GM23338 (cell line): ENCODE measurements at regions not wholly inside any gene's neighbourhood (a gene's known extent, or its start where the extent isn't known, plus 50 kb on each side); places are given as distances from the start of the nearest gene placed in this dataset.

Experiments
- CREB1 ChIP-seq: fragments of 250-450 bp; sonication (Bioruptor Pico); IDR thresholded peaks from 2 replicates; pipeline ENCODE4 v1.5.0; 2020; ENCODE audit warnings: low read depth, mild to moderate bottlenecking, moderate library complexity
- EZH2 ChIP-seq: fragments of 200-600 bp; sonication (generic); IDR thresholded peaks from one replicate; pipeline ENCODE4 v1.8.0; 2017; ENCODE audit warnings: antibody characterized with exemption, mild to moderate bottlenecking, low read depth; ENCODE audit not compliant: unreplicated experiment
- EZH2phosphoT487 ChIP-seq: fragments of 200-600 bp; sonication (generic); IDR thresholded peaks from one replicate; pipeline ENCODE4 v1.8.1; 2018; ENCODE audit warnings: antibody characterized with exemption; ENCODE audit not compliant: unreplicated experiment
- NANOG ChIP-seq: IDR thresholded peaks from 2 replicates; pipeline ENCODE4 v1.6.1; 2016; ENCODE audit warnings: antibody characterized with exemption, borderline replicate concordance
- POLR2AphosphoS5 ChIP-seq: IDR thresholded peaks from 2 replicates; pipeline ENCODE4 v1.6.1; 2016; ENCODE audit warnings: antibody characterized with exemption, low read depth
- ZNF114 ChIP-seq: fragments of 250-450 bp; sonication (Bioruptor Pico); IDR thresholded peaks from 2 replicates; pipeline ENCODE4 v1.5.0; 2020; ENCODE audit warnings: mild to moderate bottlenecking, moderate library complexity
- ZNF331 ChIP-seq: fragments of 250-450 bp; sonication (Bioruptor Pico); IDR thresholded peaks from 2 replicates; pipeline ENCODE4 v1.5.0; 2020; ENCODE audit warnings: low read depth, mild to moderate bottlenecking, moderate library complexity
- TF ChIP-seq, protein P1 (sequence below), 2 experiments: fragments of 200-600 bp in 1 of 2; sonication (generic) in 1 of 2; conservative IDR thresholded peaks; 2 replicates each; pipeline versions ENCODE4 v1.5.1 to v1.6.1; 2016 to 2017; ENCODE audit warnings: antibody characterized with exemption in 2 of 2, low read depth in 2 of 2, mild to moderate bottlenecking in 2 of 2, moderate library complexity in 1 of 2
- TF ChIP-seq, protein P2 (sequence below): IDR thresholded peaks from one replicate; pipeline ENCODE4 v1.6.1; 2018; ENCODE audit warnings: antibody characterized with exemption; ENCODE audit not compliant: unreplicated experiment
- TF ChIP-seq, protein P3 (sequence below): fragments of 250-450 bp; sonication (Bioruptor Pico); IDR thresholded peaks from 2 replicates; pipeline ENCODE4 v1.5.0; 2020; ENCODE audit warnings: mild to moderate bottlenecking, moderate library complexity
- TF ChIP-seq, protein P4 (sequence below): IDR thresholded peaks from 2 replicates; pipeline ENCODE4 v1.6.1; 2016; ENCODE audit warnings: antibody characterized with exemption

DNA sequence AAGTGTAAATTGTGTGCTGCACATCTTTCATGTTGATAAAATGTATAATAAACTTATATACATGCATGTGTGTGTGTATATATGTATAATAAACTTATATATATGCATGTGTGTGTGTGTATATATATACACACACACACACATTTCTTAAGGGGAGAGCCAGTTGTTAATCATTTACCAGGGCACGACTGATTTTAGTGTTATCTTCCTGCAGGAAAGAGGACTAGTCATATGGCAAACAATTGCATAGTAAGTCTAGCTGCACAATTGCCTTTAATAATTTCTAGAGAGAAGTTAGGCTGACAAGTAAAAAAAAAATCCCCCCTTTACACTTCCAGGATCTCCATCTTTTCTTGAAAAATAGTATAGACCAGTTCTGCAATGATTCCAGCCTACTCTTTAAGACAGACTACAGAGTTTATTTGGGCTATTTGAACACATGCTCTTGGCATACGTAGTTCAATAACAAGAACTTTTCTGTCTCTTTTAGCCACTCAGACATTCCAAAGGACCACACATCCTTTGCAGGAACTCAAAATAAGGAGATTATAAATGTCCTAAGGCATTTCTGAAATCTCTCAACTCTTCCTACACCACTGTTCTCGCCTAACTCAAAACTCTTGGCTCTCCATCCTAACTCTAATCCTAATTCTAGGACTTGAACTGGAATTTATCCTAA, 163.6 kb upstream of the SETMAR start:
- TF ChIP-seq EZH2 (no peak), EZH2phosphoT487 (no peak), ZNF114 (no peak), POLR2AphosphoS5 (no peak), NANOG (no peak), CREB1 (CRISPR knock-in tag) (no peak), ZNF331 (CRISPR knock-in tag) (no peak)
- TF ChIP-seq, protein P1, sequence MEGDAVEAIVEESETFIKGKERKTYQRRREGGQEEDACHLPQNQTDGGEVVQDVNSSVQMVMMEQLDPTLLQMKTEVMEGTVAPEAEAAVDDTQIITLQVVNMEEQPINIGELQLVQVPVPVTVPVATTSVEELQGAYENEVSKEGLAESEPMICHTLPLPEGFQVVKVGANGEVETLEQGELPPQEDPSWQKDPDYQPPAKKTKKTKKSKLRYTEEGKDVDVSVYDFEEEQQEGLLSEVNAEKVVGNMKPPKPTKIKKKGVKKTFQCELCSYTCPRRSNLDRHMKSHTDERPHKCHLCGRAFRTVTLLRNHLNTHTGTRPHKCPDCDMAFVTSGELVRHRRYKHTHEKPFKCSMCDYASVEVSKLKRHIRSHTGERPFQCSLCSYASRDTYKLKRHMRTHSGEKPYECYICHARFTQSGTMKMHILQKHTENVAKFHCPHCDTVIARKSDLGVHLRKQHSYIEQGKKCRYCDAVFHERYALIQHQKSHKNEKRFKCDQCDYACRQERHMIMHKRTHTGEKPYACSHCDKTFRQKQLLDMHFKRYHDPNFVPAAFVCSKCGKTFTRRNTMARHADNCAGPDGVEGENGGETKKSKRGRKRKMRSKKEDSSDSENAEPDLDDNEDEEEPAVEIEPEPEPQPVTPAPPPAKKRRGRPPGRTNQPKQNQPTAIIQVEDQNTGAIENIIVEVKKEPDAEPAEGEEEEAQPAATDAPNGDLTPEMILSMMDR (conservative IDR thresholded peaks at IDR 0.05; ENCODE audit: low read depth in 2 of 2) = no peak
- TF ChIP-seq, protein P2, sequence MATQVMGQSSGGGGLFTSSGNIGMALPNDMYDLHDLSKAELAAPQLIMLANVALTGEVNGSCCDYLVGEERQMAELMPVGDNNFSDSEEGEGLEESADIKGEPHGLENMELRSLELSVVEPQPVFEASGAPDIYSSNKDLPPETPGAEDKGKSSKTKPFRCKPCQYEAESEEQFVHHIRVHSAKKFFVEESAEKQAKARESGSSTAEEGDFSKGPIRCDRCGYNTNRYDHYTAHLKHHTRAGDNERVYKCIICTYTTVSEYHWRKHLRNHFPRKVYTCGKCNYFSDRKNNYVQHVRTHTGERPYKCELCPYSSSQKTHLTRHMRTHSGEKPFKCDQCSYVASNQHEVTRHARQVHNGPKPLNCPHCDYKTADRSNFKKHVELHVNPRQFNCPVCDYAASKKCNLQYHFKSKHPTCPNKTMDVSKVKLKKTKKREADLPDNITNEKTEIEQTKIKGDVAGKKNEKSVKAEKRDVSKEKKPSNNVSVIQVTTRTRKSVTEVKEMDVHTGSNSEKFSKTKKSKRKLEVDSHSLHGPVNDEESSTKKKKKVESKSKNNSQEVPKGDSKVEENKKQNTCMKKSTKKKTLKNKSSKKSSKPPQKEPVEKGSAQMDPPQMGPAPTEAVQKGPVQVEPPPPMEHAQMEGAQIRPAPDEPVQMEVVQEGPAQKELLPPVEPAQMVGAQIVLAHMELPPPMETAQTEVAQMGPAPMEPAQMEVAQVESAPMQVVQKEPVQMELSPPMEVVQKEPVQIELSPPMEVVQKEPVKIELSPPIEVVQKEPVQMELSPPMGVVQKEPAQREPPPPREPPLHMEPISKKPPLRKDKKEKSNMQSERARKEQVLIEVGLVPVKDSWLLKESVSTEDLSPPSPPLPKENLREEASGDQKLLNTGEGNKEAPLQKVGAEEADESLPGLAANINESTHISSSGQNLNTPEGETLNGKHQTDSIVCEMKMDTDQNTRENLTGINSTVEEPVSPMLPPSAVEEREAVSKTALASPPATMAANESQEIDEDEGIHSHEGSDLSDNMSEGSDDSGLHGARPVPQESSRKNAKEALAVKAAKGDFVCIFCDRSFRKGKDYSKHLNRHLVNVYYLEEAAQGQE = no peak
- TF ChIP-seq, protein P3, sequence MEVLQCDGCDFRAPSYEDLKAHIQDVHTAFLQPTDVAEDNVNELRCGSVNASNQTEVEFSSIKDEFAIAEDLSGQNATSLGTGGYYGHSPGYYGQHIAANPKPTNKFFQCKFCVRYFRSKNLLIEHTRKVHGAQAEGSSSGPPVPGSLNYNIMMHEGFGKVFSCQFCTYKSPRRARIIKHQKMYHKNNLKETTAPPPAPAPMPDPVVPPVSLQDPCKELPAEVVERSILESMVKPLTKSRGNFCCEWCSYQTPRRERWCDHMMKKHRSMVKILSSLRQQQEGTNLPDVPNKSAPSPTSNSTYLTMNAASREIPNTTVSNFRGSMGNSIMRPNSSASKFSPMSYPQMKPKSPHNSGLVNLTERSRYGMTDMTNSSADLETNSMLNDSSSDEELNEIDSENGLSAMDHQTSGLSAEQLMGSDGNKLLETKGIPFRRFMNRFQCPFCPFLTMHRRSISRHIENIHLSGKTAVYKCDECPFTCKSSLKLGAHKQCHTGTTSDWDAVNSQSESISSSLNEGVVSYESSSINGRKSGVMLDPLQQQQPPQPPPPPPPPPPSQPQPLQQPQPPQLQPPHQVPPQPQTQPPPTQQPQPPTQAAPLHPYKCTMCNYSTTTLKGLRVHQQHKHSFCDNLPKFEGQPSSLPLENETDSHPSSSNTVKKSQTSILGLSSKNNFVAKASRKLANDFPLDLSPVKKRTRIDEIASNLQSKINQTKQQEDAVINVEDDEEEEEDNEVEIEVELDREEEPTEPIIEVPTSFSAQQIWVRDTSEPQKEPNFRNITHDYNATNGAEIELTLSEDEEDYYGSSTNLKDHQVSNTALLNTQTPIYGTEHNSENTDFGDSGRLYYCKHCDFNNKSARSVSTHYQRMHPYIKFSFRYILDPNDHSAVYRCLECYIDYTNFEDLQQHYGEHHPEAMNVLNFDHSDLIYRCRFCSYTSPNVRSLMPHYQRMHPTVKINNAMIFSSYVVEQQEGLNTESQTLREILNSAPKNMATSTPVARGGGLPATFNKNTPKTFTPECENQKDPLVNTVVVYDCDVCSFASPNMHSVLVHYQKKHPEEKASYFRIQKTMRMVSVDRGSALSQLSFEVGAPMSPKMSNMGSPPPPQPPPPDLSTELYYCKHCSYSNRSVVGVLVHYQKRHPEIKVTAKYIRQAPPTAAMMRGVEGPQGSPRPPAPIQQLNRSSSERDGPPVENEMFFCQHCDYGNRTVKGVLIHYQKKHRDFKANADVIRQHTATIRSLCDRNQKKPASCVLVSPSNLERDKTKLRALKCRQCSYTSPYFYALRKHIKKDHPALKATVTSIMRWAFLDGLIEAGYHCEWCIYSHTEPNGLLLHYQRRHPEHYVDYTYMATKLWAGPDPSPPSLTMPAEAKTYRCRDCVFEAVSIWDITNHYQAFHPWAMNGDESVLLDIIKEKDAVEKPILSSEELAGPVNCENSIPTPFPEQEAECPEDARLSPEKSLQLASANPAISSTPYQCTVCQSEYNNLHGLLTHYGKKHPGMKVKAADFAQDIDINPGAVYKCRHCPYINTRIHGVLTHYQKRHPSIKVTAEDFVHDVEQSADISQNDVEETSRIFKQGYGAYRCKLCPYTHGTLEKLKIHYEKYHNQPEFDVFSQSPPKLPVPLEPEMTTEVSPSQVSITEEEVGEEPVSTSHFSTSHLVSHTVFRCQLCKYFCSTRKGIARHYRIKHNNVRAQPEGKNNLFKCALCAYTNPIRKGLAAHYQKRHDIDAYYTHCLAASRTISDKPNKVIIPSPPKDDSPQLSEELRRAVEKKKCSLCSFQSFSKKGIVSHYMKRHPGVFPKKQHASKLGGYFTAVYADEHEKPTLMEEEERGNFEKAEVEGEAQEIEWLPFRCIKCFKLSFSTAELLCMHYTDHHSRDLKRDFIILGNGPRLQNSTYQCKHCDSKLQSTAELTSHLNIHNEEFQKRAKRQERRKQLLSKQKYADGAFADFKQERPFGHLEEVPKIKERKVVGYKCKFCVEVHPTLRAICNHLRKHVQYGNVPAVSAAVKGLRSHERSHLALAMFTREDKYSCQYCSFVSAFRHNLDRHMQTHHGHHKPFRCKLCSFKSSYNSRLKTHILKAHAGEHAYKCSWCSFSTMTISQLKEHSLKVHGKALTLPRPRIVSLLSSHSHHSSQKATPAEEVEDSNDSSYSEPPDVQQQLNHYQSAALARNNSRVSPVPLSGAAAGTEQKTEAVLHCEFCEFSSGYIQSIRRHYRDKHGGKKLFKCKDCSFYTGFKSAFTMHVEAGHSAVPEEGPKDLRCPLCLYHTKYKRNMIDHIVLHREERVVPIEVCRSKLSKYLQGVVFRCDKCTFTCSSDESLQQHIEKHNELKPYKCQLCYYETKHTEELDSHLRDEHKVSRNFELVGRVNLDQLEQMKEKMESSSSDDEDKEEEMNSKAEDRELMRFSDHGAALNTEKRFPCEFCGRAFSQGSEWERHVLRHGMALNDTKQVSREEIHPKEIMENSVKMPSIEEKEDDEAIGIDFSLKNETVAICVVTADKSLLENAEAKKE (CRISPR knock-in tag) = no peak
- TF ChIP-seq, protein P4, sequence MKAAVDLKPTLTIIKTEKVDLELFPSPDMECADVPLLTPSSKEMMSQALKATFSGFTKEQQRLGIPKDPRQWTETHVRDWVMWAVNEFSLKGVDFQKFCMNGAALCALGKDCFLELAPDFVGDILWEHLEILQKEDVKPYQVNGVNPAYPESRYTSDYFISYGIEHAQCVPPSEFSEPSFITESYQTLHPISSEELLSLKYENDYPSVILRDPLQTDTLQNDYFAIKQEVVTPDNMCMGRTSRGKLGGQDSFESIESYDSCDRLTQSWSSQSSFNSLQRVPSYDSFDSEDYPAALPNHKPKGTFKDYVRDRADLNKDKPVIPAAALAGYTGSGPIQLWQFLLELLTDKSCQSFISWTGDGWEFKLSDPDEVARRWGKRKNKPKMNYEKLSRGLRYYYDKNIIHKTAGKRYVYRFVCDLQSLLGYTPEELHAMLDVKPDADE = no peak
